ENCODE measurements at regions not wholly inside any gene's neighbourhood (a gene's known extent, or its start where the extent isn't known, plus 50 kb on each side); places are given as distances from the start of the nearest gene placed in this dataset.
A peak's percentile ranks its signal among the peaks of the same experiment; 100 is the strongest.

DNA sequence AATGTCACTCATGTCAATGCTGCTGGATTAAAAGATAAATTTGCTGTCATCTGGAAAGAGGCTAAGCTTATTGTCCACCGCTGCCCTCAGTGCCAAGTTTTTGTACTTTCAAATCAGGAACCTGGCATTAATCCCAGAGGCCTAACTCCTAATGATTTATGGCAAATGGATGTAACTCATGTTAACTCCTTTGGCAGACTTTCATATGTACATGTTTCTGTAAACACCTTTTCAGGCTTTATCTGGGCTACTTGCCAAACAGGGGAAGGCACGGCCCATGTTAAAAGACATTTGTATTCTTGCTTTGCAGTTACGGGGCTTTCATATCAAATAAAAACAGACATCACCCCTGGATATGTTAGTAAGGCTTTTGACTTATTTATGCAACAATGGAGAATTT, 608.0 kb upstream of the ACO1 start:
- Histone ChIP-seq H3K9ac (replicated peaks; ENCODE audit: extremely low read depth, insufficient read depth, low read length) (no peak overlapping the region), H3K27me3 (ENCODE audit: control insufficient read depth in 2 of 2, insufficient read depth in 2 of 2, low read length in 2 of 2) (no peaks in the 10 kb centered on the region), H3K9me3 (replicated peaks; ENCODE audit: control insufficient read depth, insufficient read depth, low read length) (no peaks in the 10 kb centered on the region), H3K79me2 (ENCODE audit: control insufficient read depth, insufficient read depth, low read length) (no peaks in the 10 kb centered on the region), H3K9me1 (replicated peaks; ENCODE audit: control insufficient read depth, extremely low read depth, insufficient read depth, low read length) (no peaks in the 10 kb centered on the region), H2AFZ (ENCODE audit: low read depth, low read length) (no peak overlapping the region), H3K4me3 (replicated peaks in 1 of 3; ENCODE audit: insufficient read depth in 1 of 3, low read depth in 1 of 3, low read length in 3 of 3) (no peak overlapping the region), H3K27ac (ENCODE audit: insufficient read depth, low read depth, low read length) (no peak overlapping the region), H3K4me2 (ENCODE audit: insufficient read depth, low read length) (no peak overlapping the region), H3K36me3 (ENCODE audit: control insufficient read depth in 2 of 2, extremely low read depth in 1 of 2, insufficient read depth in 2 of 2, low read length in 2 of 2) (no peaks in the 10 kb centered on the region), H4K20me1 (replicated peaks; ENCODE audit: control insufficient read depth, extremely low read depth, insufficient read depth, low read length) (no peaks in the 10 kb centered on the region), H3K4me1 (ENCODE audit: control insufficient read depth, extremely low read depth, insufficient read depth, low read length) (no peaks in the 10 kb centered on the region)
- ChIA-PET POLR2A (no interaction called here), CTCF (no interaction called here)
- dilution Hi-C loops (cut with MboI; ENCODE audit: extremely low pct_ligation_motif_present, low sequenced_read_pairs): no loop called here
- no TSS peak for BruUV-seq (replicated peaks)
- FAIRE-seq (no peak), DNase-seq (ENCODE audit: low read depth, low spot score) (peak; percentile 85)
- intact Hi-C loops (cut with micrococcal nuclease): no loop called here
- TF ChIP-seq GATA2 (IDR thresholded peaks at IDR 0.05; ENCODE audit: insufficient read depth, insufficient read length, low read depth, low read length) (no peak), POLR2AphosphoS5 (IDR thresholded peaks at IDR 0.05; ENCODE audit: insufficient read depth, low read depth, low read length) (no peak)
- TF ChIP-seq, protein P1, sequence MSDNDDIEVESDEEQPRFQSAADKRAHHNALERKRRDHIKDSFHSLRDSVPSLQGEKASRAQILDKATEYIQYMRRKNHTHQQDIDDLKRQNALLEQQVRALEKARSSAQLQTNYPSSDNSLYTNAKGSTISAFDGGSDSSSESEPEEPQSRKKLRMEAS (IDR thresholded peaks at IDR 0.05; ENCODE audit: insufficient read depth, insufficient read length): no peak

DNA sequence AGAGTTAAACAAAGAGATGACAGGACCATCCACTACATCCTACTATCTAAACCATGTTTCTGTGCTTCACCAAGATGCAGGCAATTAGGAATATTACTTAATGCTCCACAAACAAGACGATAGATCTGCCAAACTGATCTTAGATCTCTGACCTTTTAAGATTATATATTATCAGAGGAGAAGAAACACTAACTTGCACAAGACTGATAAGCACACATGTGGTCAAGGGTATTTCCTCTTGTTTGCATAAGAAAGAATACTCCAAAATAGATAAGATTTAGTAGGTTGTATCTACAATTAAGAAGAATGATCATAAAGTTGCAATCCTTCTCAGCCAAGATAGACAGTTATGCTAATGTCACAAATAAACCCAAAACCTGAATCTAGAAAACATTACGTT, 601.0 kb upstream of the ACO1 start:
- POLR2A ChIA-PET: no interaction called here

More for the DNA sequence above, 601.0 kb upstream of the ACO1 start:
- no peaks in the 10 kb centered on the region for H3K36me3 ChIP-seq (ENCODE audit: control insufficient read depth in 2 of 2, extremely low read depth in 1 of 2, insufficient read depth in 2 of 2, low read length in 2 of 2)
- H3K4me3 ChIP-seq (replicated peaks in 1 of 3; ENCODE audit: insufficient read depth in 1 of 3, low read depth in 1 of 3, low read length in 3 of 3): no peak overlapping the region
- DNase-seq (ENCODE audit: low read depth, low spot score) (peak; percentile 23), FAIRE-seq (no peak)
- H2AFZ ChIP-seq (ENCODE audit: low read depth, low read length): no peak overlapping the region
- dilution Hi-C loops (cut with MboI; ENCODE audit: extremely low pct_ligation_motif_present, low sequenced_read_pairs) (no loop called here), intact Hi-C loops (cut with micrococcal nuclease) (no loop called here)
- no peak overlapping the region for H3K9ac ChIP-seq (replicated peaks; ENCODE audit: extremely low read depth, insufficient read depth, low read length)
- CTCF ChIA-PET: no interaction called here
- no peak for TF ChIP-seq EZH2 (IDR thresholded peaks at IDR 0.05; ENCODE audit: borderline replicate concordance, low read depth, low read length, severe bottlenecking)
- TF ChIP-seq, protein P1 (IDR thresholded peaks at IDR 0.05; ENCODE audit: insufficient read depth, insufficient read length): no peak
- TF ChIP-seq JUN (IDR thresholded peaks at IDR 0.05; ENCODE audit: borderline replicate concordance, insufficient read depth, insufficient read length, low read depth): no peak
- no peak for TF ChIP-seq FOS (IDR thresholded peaks at IDR 0.05; ENCODE audit: borderline replicate concordance, insufficient read depth, low read length)
- TF ChIP-seq GATA2 (IDR thresholded peaks at IDR 0.05; ENCODE audit: insufficient read depth, insufficient read length, low read depth, low read length): no peak
- TF ChIP-seq POLR2AphosphoS5 (IDR thresholded peaks at IDR 0.05; ENCODE audit: insufficient read depth, low read depth, low read length): no peak
- TF ChIP-seq, protein P2, sequence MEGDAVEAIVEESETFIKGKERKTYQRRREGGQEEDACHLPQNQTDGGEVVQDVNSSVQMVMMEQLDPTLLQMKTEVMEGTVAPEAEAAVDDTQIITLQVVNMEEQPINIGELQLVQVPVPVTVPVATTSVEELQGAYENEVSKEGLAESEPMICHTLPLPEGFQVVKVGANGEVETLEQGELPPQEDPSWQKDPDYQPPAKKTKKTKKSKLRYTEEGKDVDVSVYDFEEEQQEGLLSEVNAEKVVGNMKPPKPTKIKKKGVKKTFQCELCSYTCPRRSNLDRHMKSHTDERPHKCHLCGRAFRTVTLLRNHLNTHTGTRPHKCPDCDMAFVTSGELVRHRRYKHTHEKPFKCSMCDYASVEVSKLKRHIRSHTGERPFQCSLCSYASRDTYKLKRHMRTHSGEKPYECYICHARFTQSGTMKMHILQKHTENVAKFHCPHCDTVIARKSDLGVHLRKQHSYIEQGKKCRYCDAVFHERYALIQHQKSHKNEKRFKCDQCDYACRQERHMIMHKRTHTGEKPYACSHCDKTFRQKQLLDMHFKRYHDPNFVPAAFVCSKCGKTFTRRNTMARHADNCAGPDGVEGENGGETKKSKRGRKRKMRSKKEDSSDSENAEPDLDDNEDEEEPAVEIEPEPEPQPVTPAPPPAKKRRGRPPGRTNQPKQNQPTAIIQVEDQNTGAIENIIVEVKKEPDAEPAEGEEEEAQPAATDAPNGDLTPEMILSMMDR (IDR thresholded peaks at IDR 0.05; ENCODE audit: extremely low read depth in 1 of 2, insufficient read depth in 1 of 2, low read depth in 1 of 2, low read length in 2 of 2): no peak
- TF ChIP-seq MYC (IDR thresholded peaks at IDR 0.05; ENCODE audit: low read depth, low read length): no peak
- TF ChIP-seq POLR2A (IDR thresholded peaks at IDR 0.05; ENCODE audit: low read depth, low read length): no peak
- H4K20me1 ChIP-seq (replicated peaks; ENCODE audit: control insufficient read depth, extremely low read depth, insufficient read depth, low read length): no peaks in the 10 kb centered on the region
- H3K27me3 ChIP-seq (ENCODE audit: control insufficient read depth in 2 of 2, insufficient read depth in 2 of 2, low read length in 2 of 2): no peaks in the 10 kb centered on the region
- H3K9me1 ChIP-seq (replicated peaks; ENCODE audit: control insufficient read depth, extremely low read depth, insufficient read depth, low read length): no peaks in the 10 kb centered on the region
- H3K27ac ChIP-seq (ENCODE audit: insufficient read depth, low read depth, low read length): no peak overlapping the region
- BruUV-seq (replicated peaks): no TSS peak
- no peaks in the 10 kb centered on the region for H3K9me3 ChIP-seq (replicated peaks; ENCODE audit: control insufficient read depth, insufficient read depth, low read length)
- no peaks in the 10 kb centered on the region for H3K79me2 ChIP-seq (ENCODE audit: control insufficient read depth, insufficient read depth, low read length)
- H3K4me2 ChIP-seq (ENCODE audit: insufficient read depth, low read length): no peak overlapping the region
- no peaks in the 10 kb centered on the region for H3K4me1 ChIP-seq (ENCODE audit: control insufficient read depth, extremely low read depth, insufficient read depth, low read length)
